Transverse colon (tissue), 4 donors: ENCODE measurements at regions not wholly inside any gene's neighbourhood (a gene's known extent, or its start where the extent isn't known, plus 50 kb on each side); places are given as distances from the start of the nearest gene placed in this dataset.

ENCODE experiments used
- CTCF ChIP-seq, 5 experiments: fragments of 200-600 bp in 3 of 5; fragments of 450-650 bp in 2 of 5; sonication (generic) in 3 of 5; IDR thresholded peaks; 1 replicate in 2 of 5; 2 replicates in 3 of 5; pipeline ENCODE4 v1.5.1; 2016 to 2017; ENCODE audit warnings: antibody characterized with exemption in 5 of 5, inconsistent platforms in 3 of 5, mild to moderate bottlenecking in 2 of 5, moderate library complexity in 1 of 5
- EP300 ChIP-seq: sonication (generic); formaldehyde crosslinking; IDR thresholded peaks from one replicate; pipeline ENCODE4 v1.6.1; 2017; ENCODE audit warnings: antibody characterized with exemption, low read depth
- POLR2A ChIP-seq: fragments of 450-650 bp; IDR thresholded peaks from one replicate; pipeline ENCODE4 v1.6.1; 2016; ENCODE audit warnings: antibody characterized with exemption, mild to moderate bottlenecking, moderate library complexity
- POLR2AphosphoS5 ChIP-seq, 3 donors: sonication (generic); formaldehyde crosslinking; IDR thresholded peaks; one replicate each; pipeline ENCODE4 v1.6.1; 2016; ENCODE audit warnings: antibody characterized with exemption in 3 of 3

- TF ChIP-seq CTCF (IDR thresholded peaks at IDR 0.05): no peak
- TF ChIP-seq POLR2A: no peak
- no peak for TF ChIP-seq EP300
- no peak for TF ChIP-seq POLR2AphosphoS5 (IDR thresholded peaks at IDR 0.05)
Measured at GRCh38 chr17:72518159-72518732, 397.4 kb downstream of the SOX9 start.
